GM21360 (cell line): ENCODE measurements at regions not wholly inside any gene's neighbourhood (a gene's known extent, or its start where the extent isn't known, plus 50 kb on each side); places are given as distances from the start of the nearest gene placed in this dataset.
A peak's percentile ranks its signal among the peaks of the same experiment; 100 is the strongest.

Source experiments
- ATAC-seq: cut with Tn5 transposase; IDR thresholded peaks from one replicate; pipeline ENCODE4 v1.9.1; 2021; ENCODE audit warnings: mild to moderate bottlenecking, moderate library complexity; ENCODE audit not compliant: unreplicated experiment

GRCh38 chr2:196433116-196433515 is 206.4 kb upstream of the CCDC150 start:
- no peak for ATAC-seq

GRCh38 chr2:196434217-196434616 is 205.3 kb upstream of the CCDC150 start:
- no peak for ATAC-seq

- no peak for ATAC-seq
Observed at GRCh38 chr2:196435189-196435588, 204.3 kb upstream of the CCDC150 start.

GRCh38 chr2:196437626-196438025 is 201.9 kb upstream of the CCDC150 start:
- no peak for ATAC-seq

- no peak for ATAC-seq
Observed at GRCh38 chr2:196439760-196440159, 199.8 kb upstream of the CCDC150 start.

GRCh38 chr2:196440413-196440812 is 199.1 kb upstream of the CCDC150 start:
- no peak for ATAC-seq

GRCh38 chr2:196441527-196441926 is 198.0 kb upstream of the CCDC150 start:
- peak; percentile 75 for ATAC-seq

GRCh38 chr2:196442211-196442610 is 197.3 kb upstream of the CCDC150 start:
- no peak for ATAC-seq

- ATAC-seq = no peak
Observed at GRCh38 chr2:196444442-196444841, 195.1 kb upstream of the CCDC150 start.

- ATAC-seq = no peak
Observed at GRCh38 chr2:196445991-196446390, 193.5 kb upstream of the CCDC150 start.

- no peak for ATAC-seq
Observed at GRCh38 chr2:196448407-196449079, 191.0 kb upstream of the CCDC150 start.

GRCh38 chr2:196449083-196449482 is 190.4 kb upstream of the CCDC150 start:
- ATAC-seq = peak; percentile 52

GRCh38 chr2:196452758-196453157 is 186.8 kb upstream of the CCDC150 start:
- ATAC-seq = no peak

GRCh38 chr2:196453613-196454047 is 185.9 kb upstream of the CCDC150 start:
- ATAC-seq = peak; percentile 80

GRCh38 chr2:196454492-196454891 is 185.0 kb upstream of the CCDC150 start:
- no peak for ATAC-seq

GRCh38 chr2:196459539-196459938 is 180.0 kb upstream of the CCDC150 start:
- ATAC-seq = no peak

- no peak for ATAC-seq
Observed at GRCh38 chr2:196463706-196464105, 175.8 kb upstream of the CCDC150 start.

GRCh38 chr2:196464311-196464710 is 175.2 kb upstream of the CCDC150 start:
- no peak for ATAC-seq

GRCh38 chr2:196466581-196466980 is 172.9 kb upstream of the CCDC150 start:
- no peak for ATAC-seq

- no peak for ATAC-seq
Observed at GRCh38 chr2:196468394-196468793, 171.1 kb upstream of the CCDC150 start.

- no peak for ATAC-seq
Observed at GRCh38 chr2:196473617-196474016, 165.9 kb upstream of the CCDC150 start.

- no peak for ATAC-seq
Observed at GRCh38 chr2:196475611-196476010, 163.9 kb upstream of the CCDC150 start.

- ATAC-seq = no peak
Observed at GRCh38 chr2:196478588-196478987, 160.9 kb upstream of the CCDC150 start.
